ENCODE measurements at regions not wholly inside any gene's neighbourhood (a gene's known extent, or its start where the extent isn't known, plus 50 kb on each side); places are given as distances from the start of the nearest gene placed in this dataset.
A peak's percentile ranks its signal among the peaks of the same experiment; 100 is the strongest.
"Not testable (repeated sequence)": the region's sequence is repeated elsewhere in the genome, so short reads cannot be mapped to it uniquely, and the experiment has no call there.

GRCh38 chr6:27736686-27737085, 175.5 kb downstream of the OR2B2 start:
- no peak for TF ChIP-seq CTCF (IDR thresholded peaks at IDR 0.05; ENCODE audit: low read depth, low read length)
- no peaks in the 10 kb centered on the region for H3K27me3 ChIP-seq

DNA sequence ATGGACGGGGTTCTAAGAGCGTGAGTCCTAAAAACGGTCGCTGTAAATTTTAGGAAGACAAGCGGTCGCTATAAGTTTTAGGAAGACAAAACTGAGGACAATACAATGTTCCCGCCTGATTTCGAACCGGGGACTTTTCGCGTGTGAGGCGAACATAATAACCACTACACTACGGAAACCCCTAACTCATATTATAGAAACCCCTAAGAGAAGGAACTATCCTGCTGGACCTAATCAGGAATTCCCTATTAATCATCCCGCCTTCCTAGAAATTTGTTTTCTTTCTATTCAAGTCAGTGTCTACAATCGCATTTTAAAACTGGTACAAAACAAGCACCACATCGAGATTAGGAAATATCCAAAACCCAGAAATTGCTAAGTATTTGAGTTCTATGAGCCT, 183.8 kb downstream of the OR2B2 start:
- H3K27me3 ChIP-seq, result peaks cover 11% of the 10 kb centered on the region
- H3K4me3 ChIP-seq, result no peak overlapping the region
- no peak for TF ChIP-seq CTCF (IDR thresholded peaks at IDR 0.05; ENCODE audit: low read depth, low read length)
- H3K27ac ChIP-seq, result no peak overlapping the region
- H3K36me3 ChIP-seq, result no peaks in the 10 kb centered on the region
- no peaks in the 10 kb centered on the region for H3K9me3 ChIP-seq (ENCODE audit: low read depth)
- DNase-seq (ENCODE audit: low read depth in 1 of 2, low spot score in 1 of 2), result no peak
- H3K4me1 ChIP-seq (ENCODE audit: low read depth), result no peaks in the 10 kb centered on the region

More at GRCh38 chr6:27736686-27737085, 175.5 kb downstream of the OR2B2 start:
- no peaks in the 10 kb centered on the region for H3K36me3 ChIP-seq
- no peaks in the 10 kb centered on the region for H3K9me3 ChIP-seq (ENCODE audit: low read depth)
- no peak for DNase-seq (ENCODE audit: low read depth in 1 of 2, low spot score in 1 of 2)
- no peaks in the 10 kb centered on the region for H3K4me1 ChIP-seq (ENCODE audit: low read depth)
- no peak overlapping the region for H3K27ac ChIP-seq
- H3K4me3 ChIP-seq, result no peak overlapping the region

DNA sequence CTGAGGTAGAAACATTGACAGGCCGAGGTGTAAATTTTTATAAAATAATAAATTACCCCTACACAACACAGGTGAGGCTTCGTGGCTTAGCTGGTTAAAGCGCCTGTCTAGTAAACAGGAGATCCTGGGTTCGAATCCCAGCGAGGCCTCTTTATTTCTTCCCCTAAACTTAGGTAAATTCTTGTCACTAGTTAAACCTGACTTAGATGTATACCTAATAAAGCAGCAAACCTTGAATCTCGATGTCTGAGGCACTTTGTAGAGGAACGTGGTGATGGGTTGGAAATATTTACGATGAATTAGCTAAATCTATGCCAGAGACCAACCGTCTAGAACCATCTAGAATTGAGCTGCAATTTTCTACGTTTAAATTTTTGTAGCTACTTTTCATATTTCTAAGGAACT, 185.6 kb downstream of the OR2B2 start:
- Histone ChIP-seq H3K9me3 (ENCODE audit: low read depth) (no peaks in the 10 kb centered on the region), H3K4me1 (ENCODE audit: low read depth) (no peaks in the 10 kb centered on the region), H3K27me3 (peaks cover 17% of the 10 kb centered on the region), H3K36me3 (no peaks in the 10 kb centered on the region), H3K27ac (no peak overlapping the region), H3K4me3 (no peak overlapping the region)
- no peak for DNase-seq (ENCODE audit: low read depth in 1 of 2, low spot score in 1 of 2)
- TF ChIP-seq CTCF (IDR thresholded peaks at IDR 0.05; ENCODE audit: low read depth, low read length), result no peak

GRCh38 chr6:27720607-27721580, 191.3 kb downstream of the OR2B2 start:
- Histone ChIP-seq H3K27ac (no peak overlapping the region), H3K9me3 (ENCODE audit: low read depth) (no peaks in the 10 kb centered on the region), H3K27me3 (peaks cover 7% of the 10 kb centered on the region), H3K4me3 (no peak overlapping the region), H3K36me3 (no peaks in the 10 kb centered on the region), H3K4me1 (ENCODE audit: low read depth) (no peaks in the 10 kb centered on the region)
- TF ChIP-seq CTCF (IDR thresholded peaks at IDR 0.05; ENCODE audit: low read depth, low read length), result no peak
- peak in 1 of 2 donors; percentile 47 for DNase-seq (ENCODE audit: low read depth in 1 of 2, low spot score in 1 of 2)

GRCh38 chr6:27719039-27719438, 193.2 kb downstream of the OR2B2 start:
- not testable (repeated sequence) for H3K36me3 ChIP-seq; H3K4me3 ChIP-seq; H3K27me3 ChIP-seq; H3K27ac ChIP-seq; DNase-seq (ENCODE audit: low read depth in 1 of 2, low spot score in 1 of 2); H3K4me1 ChIP-seq (ENCODE audit: low read depth); H3K9me3 ChIP-seq (ENCODE audit: low read depth)

DNA sequence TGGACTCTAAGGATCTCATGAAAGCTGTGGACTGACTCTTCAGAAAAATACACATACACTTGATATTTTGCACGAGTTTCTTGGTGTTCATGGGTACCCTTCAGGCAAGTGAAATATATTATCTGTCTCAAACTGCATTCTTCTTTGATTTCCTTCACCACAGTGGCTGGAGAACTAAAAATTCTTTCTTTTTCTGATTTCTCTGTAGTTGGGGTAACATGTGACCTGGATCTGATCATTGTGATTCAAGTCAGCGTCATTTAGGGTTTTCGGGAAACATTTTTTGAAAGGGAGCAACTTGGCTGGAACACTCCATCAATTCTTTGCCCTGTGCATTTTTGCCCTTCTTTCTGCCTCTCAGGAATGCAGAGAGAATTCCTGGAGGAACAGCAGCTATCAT, 205.8 kb downstream of the OR2B2 start:
- H3K9me3 ChIP-seq (ENCODE audit: low read depth), result no peaks in the 10 kb centered on the region
- H3K27me3 ChIP-seq, result no peaks in the 10 kb centered on the region
- H3K4me3 ChIP-seq, result no peak overlapping the region
- no peak overlapping the region for H3K27ac ChIP-seq
- H3K4me1 ChIP-seq (ENCODE audit: low read depth), result no peaks in the 10 kb centered on the region
- no peak for TF ChIP-seq CTCF (IDR thresholded peaks at IDR 0.05; ENCODE audit: low read depth, low read length)
- peaks cover 17% of the 10 kb centered on the region for H3K36me3 ChIP-seq
- no peak for DNase-seq (ENCODE audit: low read depth in 1 of 2, low spot score in 1 of 2)
